H1 (cell line): ENCODE measurements at regions not wholly inside any gene's neighbourhood (a gene's known extent, or its start where the extent isn't known, plus 50 kb on each side); places are given as distances from the start of the nearest gene placed in this dataset.

Experiments used
- CTCF ChIA-PET: fragments of 300-600 bp; sonication (Branson Sonifier 250); formaldehyde crosslinking; loops from one replicate; lab custom pipeline; 2021; ENCODE audit not compliant: partially characterized antibody; lab: Charles Lee
- POLR2A ChIA-PET: fragments of 300-600 bp; sonication (Branson Sonifier 250); formaldehyde crosslinking; loops from one replicate; lab custom pipeline; 2021; ENCODE audit warnings: inconsistent platforms; ENCODE audit not compliant: partially characterized antibody; lab: Charles Lee
- DNase-seq, 2 experiments: peaks; one replicate each; pipeline versions ENCODE4 v3.0.0 to v3.0.0-alpha.2; 2010 to 2022; ENCODE audit warnings: low spot score in 2 of 2, low read depth in 1 of 2, mixed read lengths in 1 of 2
- FAIRE-seq: peaks from 2 replicates; lab custom pipeline; 2011; peaks lifted over from hg19 to GRCh38; lab: Jason Lieb, UNC
- H2AFZ ChIP-seq: 2 replicates; pipeline ENCODE4 v1.8.1; 2012; ENCODE audit warnings: low read length, inconsistent platforms
- H2AK5ac ChIP-seq: 2 replicates; pipeline ENCODE4 v1.6.1; 2013; ENCODE audit warnings: low read depth, low read length
- H2BK120ac ChIP-seq: replicated peaks from 2 replicates; pipeline ENCODE3; 2013; ENCODE audit warnings: low read depth, low read length, inconsistent platforms
- H2BK12ac ChIP-seq: 2 replicates; pipeline ENCODE4 v1.6.1; 2013; ENCODE audit warnings: low read depth, low read length
- H2BK15ac ChIP-seq: 2 replicates; pipeline ENCODE4 v1.6.1; 2013; ENCODE audit warnings: low read length
- H2BK20ac ChIP-seq: 2 replicates; pipeline ENCODE4 v1.6.1; 2013; ENCODE audit warnings: low read length
- H2BK5ac ChIP-seq: 2 replicates; pipeline ENCODE4 v1.6.1; 2013; ENCODE audit warnings: low read depth, low read length
- H3K14ac ChIP-seq: 2 replicates; pipeline ENCODE4 v1.6.1; 2013; ENCODE audit warnings: inconsistent platforms; ENCODE audit not compliant: insufficient read length
- H3K18ac ChIP-seq: 2 replicates; pipeline ENCODE4 v1.6.1; 2013; ENCODE audit warnings: low read length; ENCODE audit errors: extremely low read depth
- H3K23ac ChIP-seq: 2 replicates; pipeline ENCODE4 v1.6.1; 2013; ENCODE audit warnings: inconsistent platforms; ENCODE audit not compliant: insufficient read length
- H3K23me2 ChIP-seq: 2 replicates; pipeline ENCODE4 v1.6.1; 2013; ENCODE audit warnings: low read depth, low read length
- H3K27ac ChIP-seq: 2 replicates; pipeline ENCODE4 v1.6.1; 2011; ENCODE audit warnings: low read depth, low read length, inconsistent platforms
- H3K27me3 ChIP-seq, 4 experiments: replicated peaks in 1 of 4; 1 replicate in 1 of 4; 2 replicates in 3 of 4; pipeline versions ENCODE4 v1.6.1 to v1.8.1; 2011 to 2013; ENCODE audit warnings: low read length in 3 of 4, mild to moderate bottlenecking in 3 of 4, inconsistent platforms in 2 of 4, mixed read lengths in 2 of 4, moderate library complexity in 1 of 4; ENCODE audit not compliant: control insufficient read depth in 3 of 4, insufficient read depth in 3 of 4; ENCODE audit errors: extremely low read depth in 1 of 4
- H3K36me3 ChIP-seq, 4 experiments: 2 replicates each; pipeline versions ENCODE4 v1.6.1 to v1.8.1; 2011 to 2013; ENCODE audit warnings: mild to moderate bottlenecking in 4 of 4, low read length in 3 of 4, moderate library complexity in 2 of 4, control low read depth in 1 of 4, inconsistent platforms in 1 of 4; ENCODE audit not compliant: insufficient read depth in 4 of 4, control insufficient read depth in 2 of 4
- H3K4ac ChIP-seq: replicated peaks from 2 replicates; pipeline ENCODE3; 2013; ENCODE audit warnings: low read length, low read depth, mixed read lengths, inconsistent platforms; ENCODE audit not compliant: insufficient read length
- H3K4me1 ChIP-seq, 4 experiments: replicated peaks in 1 of 4; 1 replicate in 1 of 4; 2 replicates in 3 of 4; pipeline versions ENCODE4 v1.6.1 to v1.8.1; 2011 to 2013; ENCODE audit warnings: low read length in 3 of 4, inconsistent platforms in 2 of 4, mixed read lengths in 1 of 4; ENCODE audit not compliant: insufficient read depth in 4 of 4, control insufficient read depth in 3 of 4
- H3K4me2 ChIP-seq, 2 experiments: 2 replicates each; pipeline versions ENCODE4 v1.6.1 to v1.8.1; 2011 to 2013; ENCODE audit warnings: low read depth in 2 of 2, low read length in 2 of 2, control low read depth in 1 of 2, inconsistent platforms in 1 of 2, mild to moderate bottlenecking in 1 of 2; ENCODE audit not compliant: insufficient read depth in 1 of 2
- H3K4me3 ChIP-seq, 4 experiments: fragments of 200-600, 300-600 bp in 1 of 4; sonication (generic), shearing (Covaris generic), sonication (Bioruptor Twin) in 1 of 4; 2 replicates each; pipeline versions ENCODE4 v1.5.1 to v1.8.1; 2011 to 2016; ENCODE audit warnings: low read length in 4 of 4, low read depth in 3 of 4, control low read depth in 2 of 4, inconsistent platforms in 2 of 4, mild to moderate bottlenecking in 2 of 4, mixed read lengths in 1 of 4, moderate library complexity in 1 of 4; ENCODE audit not compliant: insufficient read depth in 2 of 4; ENCODE audit errors: extremely low read depth in 1 of 4
- H3K56ac ChIP-seq: replicated peaks from 2 replicates; pipeline ENCODE3; 2013; ENCODE audit warnings: low read depth, mild to moderate bottlenecking, mixed read lengths, low read length, inconsistent platforms; ENCODE audit not compliant: insufficient read length
- H3K79me1 ChIP-seq: 2 replicates; pipeline ENCODE4 v1.6.1; 2013; ENCODE audit warnings: low read depth, low read length, control low read depth
- H3K79me2 ChIP-seq, 2 experiments: 2 replicates each; pipeline versions ENCODE4 v1.6.1 to v1.8.1; 2012 to 2013; ENCODE audit warnings: low read length in 2 of 2, mild to moderate bottlenecking in 2 of 2, inconsistent platforms in 1 of 2; ENCODE audit not compliant: insufficient read depth in 2 of 2, control insufficient read depth in 1 of 2
- H3K9ac ChIP-seq, 4 experiments: replicated peaks in 1 of 4; 1 replicate in 1 of 4; 2 replicates in 3 of 4; pipeline versions ENCODE4 v1.6.1 to v1.8.1; 2011 to 2013; ENCODE audit warnings: low read depth in 3 of 4, low read length in 3 of 4, control low read depth in 2 of 4, mild to moderate bottlenecking in 2 of 4, moderate library complexity in 2 of 4, inconsistent platforms in 1 of 4; ENCODE audit errors: extremely low read depth in 1 of 4
- H3K9me3 ChIP-seq, 2 experiments: 2 replicates each; pipeline versions ENCODE4 v1.6.1 to v1.8.1; 2012 to 2013; ENCODE audit warnings: mild to moderate bottlenecking in 2 of 2, moderate library complexity in 2 of 2, control low read depth in 1 of 2, inconsistent platforms in 1 of 2, low read depth in 1 of 2, low read length in 1 of 2, mixed read lengths in 1 of 2; ENCODE audit not compliant: insufficient read depth in 2 of 2
- H4K20me1 ChIP-seq, 2 experiments: replicated peaks in 1 of 2; 2 replicates each; pipeline versions ENCODE3 to v1.8.1; 2011 to 2013; ENCODE audit warnings: inconsistent platforms in 2 of 2, low read length in 2 of 2, mild to moderate bottlenecking in 1 of 2; ENCODE audit not compliant: insufficient read depth in 2 of 2, control insufficient read depth in 1 of 2
- H4K5ac ChIP-seq: 2 replicates; pipeline ENCODE4 v1.6.1; 2013; ENCODE audit warnings: low read length, low read depth, mixed read lengths, inconsistent platforms; ENCODE audit not compliant: insufficient read length
- H4K8ac ChIP-seq: 2 replicates; pipeline ENCODE4 v1.8.0; 2013; ENCODE audit warnings: mild to moderate bottlenecking, moderate library complexity, low read length, inconsistent platforms; ENCODE audit not compliant: insufficient read depth; ENCODE audit errors: extremely low read depth
- H4K91ac ChIP-seq: replicated peaks from 2 replicates; pipeline ENCODE3; 2013; ENCODE audit warnings: low read length, mixed read lengths, inconsistent platforms; ENCODE audit not compliant: insufficient read length
- CEBPB ChIP-seq: IDR thresholded peaks from 2 replicates; pipeline ENCODE4 v1.6.1; 2012; ENCODE audit warnings: low read depth, low read length
- HDAC6 ChIP-seq: IDR thresholded peaks from one replicate; pipeline ENCODE4 v1.7.1; 2012; ENCODE audit warnings: low read depth, mild to moderate bottlenecking, inconsistent platforms, low read length, moderate library complexity
- NRF1 ChIP-seq: IDR thresholded peaks from 2 replicates; pipeline ENCODE4 v1.6.1; 2011; ENCODE audit warnings: mild to moderate bottlenecking, low read depth, low read length, improper control_type of control experiment
- POU5F1 ChIP-seq: IDR thresholded peaks from 2 replicates; pipeline ENCODE4 v1.6.1; 2011; ENCODE audit warnings: low read depth, mild to moderate bottlenecking, low read length, moderate library complexity
- SP1 ChIP-seq: IDR thresholded peaks from 2 replicates; pipeline ENCODE4 v1.6.1; 2011; ENCODE audit warnings: low read depth, low read length
- SP2 ChIP-seq: IDR thresholded peaks from 2 replicates; pipeline ENCODE4 v1.6.1; 2012; ENCODE audit warnings: mild to moderate bottlenecking, low read length, inconsistent platforms
- SUZ12 ChIP-seq: fragments of 200-600 bp; sonication (generic); IDR thresholded peaks from 2 replicates; pipeline ENCODE4 v1.6.1; 2012; ENCODE audit warnings: mild to moderate bottlenecking, inconsistent platforms, low read length, moderate library complexity, mixed read lengths
- TEAD4 ChIP-seq: IDR thresholded peaks from 2 replicates; pipeline ENCODE4 v1.6.1; 2012; ENCODE audit warnings: low read depth, low read length, inconsistent platforms, mixed read lengths
- ZNF274 ChIP-seq: IDR thresholded peaks from 2 replicates; pipeline ENCODE4 v1.7.0; 2012; ENCODE audit warnings: low read length, borderline replicate concordance; ENCODE audit errors: extremely low read depth
- WGBS, 2 experiments: shearing (Covaris generic) in 1 of 2; methylation state at CpG; one replicate each; pipeline versions ENCODE4 v1.1.6 to v1.1.7; 2013 to 2015; ENCODE audit warnings: low lambda C conversion rate in 2 of 2, mixed read lengths in 2 of 2, inconsistent platforms in 1 of 2, low coverage in 1 of 2, missing lambda C conversion rate in 1 of 2; ENCODE audit not compliant: insufficient replicate concordance in 2 of 2, insufficient coverage in 1 of 2, insufficient read length in 1 of 2; ENCODE audit errors: extremely low coverage in 1 of 2, missing lambda C conversion rate in 1 of 2; 5-methylcytosine and 5-hydroxymethylcytosine counted together

DNA sequence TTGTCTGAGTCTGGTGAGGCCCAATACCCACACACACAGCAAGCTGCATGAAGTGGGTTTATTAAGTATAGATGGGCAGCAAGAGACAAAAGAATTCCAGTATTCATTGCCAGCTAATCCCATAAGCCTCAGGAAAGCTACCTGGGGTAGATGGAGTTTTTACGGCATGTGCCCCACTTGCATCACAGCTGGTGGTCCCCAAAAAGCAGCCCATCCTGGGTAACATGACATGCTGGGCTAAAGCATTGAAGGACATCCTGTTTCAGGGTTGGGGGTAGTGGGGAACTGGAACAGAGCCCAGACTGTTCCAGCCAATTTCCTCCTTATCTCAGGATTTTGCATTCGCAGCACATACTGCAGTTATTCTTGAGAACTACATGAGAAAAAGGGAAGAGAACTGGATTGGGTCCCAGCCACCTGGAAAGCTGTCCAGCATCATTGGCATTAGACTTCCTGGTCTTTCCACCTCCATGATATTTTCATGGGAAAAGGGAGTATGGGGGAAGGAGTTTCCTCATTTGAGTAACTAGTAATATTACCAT lies 240.1 kb upstream of the MMADHC start:
- Histone ChIP-seq H2BK12ac (no peak overlapping the region), H3K79me1 (no peaks in the 10 kb centered on the region), H2BK5ac (no peak overlapping the region), H4K8ac (no peak overlapping the region; the same call in 1 of the 2 replicates), H3K23ac (no peak overlapping the region), H2BK15ac (no peak overlapping the region), H3K56ac (no peak overlapping the region), H3K4ac (no peak overlapping the region), H3K18ac (no peak overlapping the region), H4K5ac (no peak overlapping the region), H3K14ac (no peak overlapping the region), H3K9ac (no peak overlapping the region), H2AFZ (no peak overlapping the region), H4K91ac (no peak overlapping the region), H3K4me1 (peaks cover 0 to 10% (median 3%) of the 10 kb centered on the region in 4 experiments; a peak in 3 of 7 replicates), H3K23me2 (no peaks in the 10 kb centered on the region), H3K79me2 (no peaks in the 10 kb centered on the region), H2BK120ac (no peak overlapping the region), H3K9me3 (no peaks in the 10 kb centered on the region), H3K27me3 (no peaks in the 10 kb centered on the region), H2AK5ac (no peak overlapping the region), H3K4me2 (no peak overlapping the region), H3K27ac (no peak overlapping the region), H3K4me3 (no peak overlapping the region), H3K36me3 (no peaks in the 10 kb centered on the region), H2BK20ac (no peak overlapping the region), H4K20me1 (no peaks in the 10 kb centered on the region)
- CTCF ChIA-PET, result no interaction called here
- WGBS, 2 experiments, result 78% methylated on average over 2 of the region's 2 CpGs; no CpG with 5 or more reads in 1 of the 2 experiments
- no peak for FAIRE-seq
- no peak for DNase-seq
- POLR2A ChIA-PET, result no interaction called here
- no peak for TF ChIP-seq ZNF274
- no peak for TF ChIP-seq CEBPB
- TF ChIP-seq NRF1, result no peak
- TF ChIP-seq SP1, result no peak
- no peak for TF ChIP-seq TEAD4
- no peak for TF ChIP-seq SUZ12
- TF ChIP-seq SP2, result no peak
- no peak for TF ChIP-seq POU5F1
- no peak for TF ChIP-seq HDAC6
